Central memory CD8-positive, alpha-beta T cell (primary cell): ENCODE measurements at regions not wholly inside any gene's neighbourhood (a gene's known extent, or its start where the extent isn't known, plus 50 kb on each side); places are given as distances from the start of the nearest gene placed in this dataset.
"Not testable (repeated sequence)": the region's sequence is repeated elsewhere in the genome, so short reads cannot be mapped to it uniquely, and the experiment has no call there.

ENCODE experiments used
- ATAC-seq: fragments of 150-1000 bp; cut with Tn5 transposase; replicated peaks from 2 replicates; pipeline ENCODE4 v1.10.0; 2022; ENCODE audit warnings: mild to moderate bottlenecking, moderate FRiP score, moderate number of reproducible peaks; ENCODE audit not compliant: poor library complexity, severe bottlenecking; ENCODE audit errors: extremely low read depth
- DNase-seq, 2 donors: peaks; one replicate each; pipeline ENCODE4 v3.0.0; 2021; ENCODE audit warnings: low spot score in 2 of 2
- H3K27ac Mint-ChIP-seq: one replicate; pipeline ENCODE4 v1.8.0; 2022; ENCODE audit warnings: low read depth, mild to moderate bottlenecking, moderate library complexity, mixed read lengths
- H3K27me3 Mint-ChIP-seq: one replicate; pipeline ENCODE4 v1.8.0; 2022; ENCODE audit warnings: mixed read lengths
- H3K36me3 Mint-ChIP-seq: one replicate; pipeline ENCODE4 v1.8.0; 2022; ENCODE audit warnings: mild to moderate bottlenecking, moderate library complexity, mixed read lengths; ENCODE audit not compliant: insufficient read depth
- H3K4me1 Mint-ChIP-seq: one replicate; pipeline ENCODE4 v1.8.0; 2022; ENCODE audit warnings: mixed read lengths
- H3K4me3 Mint-ChIP-seq: one replicate; pipeline ENCODE4 v1.8.0; 2022; ENCODE audit warnings: mild to moderate bottlenecking, moderate library complexity, mixed read lengths
- H3K9me3 Mint-ChIP-seq: one replicate; pipeline ENCODE4 v1.8.0; 2022; ENCODE audit warnings: mixed read lengths

- DNase-seq (no peak), ATAC-seq (no peak)
- Mint-ChIP-seq H3K36me3 (no peaks in the 10 kb centered on the region), H3K4me3 (no peak overlapping the region), H3K27ac (no peak overlapping the region), H3K27me3 (no peaks in the 10 kb centered on the region), H3K9me3 (no peaks in the 10 kb centered on the region), H3K4me1 (no peaks in the 10 kb centered on the region)
Measured at GRCh38 chr13:66087269-66087710, 1142.8 kb downstream of the PCDH9 start.

DNA sequence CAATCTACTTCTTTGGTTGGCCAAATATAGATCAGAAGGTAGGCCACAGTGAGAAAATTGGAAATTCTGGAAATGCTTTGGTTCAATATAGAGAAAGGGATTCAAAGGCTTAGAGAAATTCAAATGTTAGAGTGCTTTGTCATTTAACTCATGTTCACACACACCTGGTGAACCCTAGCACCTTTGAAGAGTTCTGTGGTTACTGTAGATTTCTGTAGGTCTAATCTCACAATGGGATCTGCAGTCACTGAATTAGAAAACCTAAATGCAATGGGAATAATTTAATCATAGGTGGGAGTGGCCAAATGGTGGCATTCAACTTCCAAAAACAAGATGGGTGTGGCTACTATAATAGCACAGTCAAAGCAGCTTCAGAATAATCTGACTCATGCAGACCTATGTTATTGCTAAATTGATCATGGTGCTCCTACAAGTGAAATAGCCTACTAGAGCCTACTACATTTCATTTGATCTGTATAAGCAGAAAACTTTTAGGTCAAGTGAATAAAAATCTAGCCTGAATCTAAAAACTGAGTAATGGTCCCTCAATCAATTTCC lies 1152.9 kb downstream of the PCDH9 start:
- Mint-ChIP-seq H3K9me3 (peaks cover 17% of the 10 kb centered on the region), H3K27me3 (no peaks in the 10 kb centered on the region), H3K4me1 (no peaks in the 10 kb centered on the region), H3K36me3 (no peaks in the 10 kb centered on the region), H3K4me3 (no peak overlapping the region), H3K27ac (no peak overlapping the region)
- no peak for DNase-seq
- no peak for ATAC-seq

DNA sequence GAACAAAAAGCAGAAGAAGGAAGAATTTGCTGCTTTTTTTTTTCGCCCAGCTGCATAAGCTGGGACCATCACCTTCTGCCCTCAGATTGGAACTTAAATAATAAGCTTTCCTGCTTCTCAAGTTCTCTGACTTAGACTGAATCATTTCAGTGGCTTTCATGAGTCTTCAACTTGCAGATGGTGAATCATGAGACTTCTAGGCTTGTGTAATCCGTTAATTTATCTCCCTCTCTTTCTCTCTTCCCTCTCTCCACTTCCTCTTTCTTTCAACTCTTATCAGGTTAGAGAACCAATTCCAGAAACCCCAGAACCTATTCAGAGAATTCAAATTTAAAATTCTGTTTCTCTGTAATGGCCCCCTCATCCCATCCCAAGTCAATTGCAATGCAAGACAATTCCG lies 1153.7 kb downstream of the PCDH9 start:
- Mint-ChIP-seq H3K4me3 (no peak overlapping the region), H3K27me3 (no peaks in the 10 kb centered on the region), H3K4me1 (no peaks in the 10 kb centered on the region), H3K36me3 (no peaks in the 10 kb centered on the region), H3K27ac (no peak overlapping the region), H3K9me3 (peaks cover 17% of the 10 kb centered on the region)
- DNase-seq (no peak), ATAC-seq (no peak)

DNA sequence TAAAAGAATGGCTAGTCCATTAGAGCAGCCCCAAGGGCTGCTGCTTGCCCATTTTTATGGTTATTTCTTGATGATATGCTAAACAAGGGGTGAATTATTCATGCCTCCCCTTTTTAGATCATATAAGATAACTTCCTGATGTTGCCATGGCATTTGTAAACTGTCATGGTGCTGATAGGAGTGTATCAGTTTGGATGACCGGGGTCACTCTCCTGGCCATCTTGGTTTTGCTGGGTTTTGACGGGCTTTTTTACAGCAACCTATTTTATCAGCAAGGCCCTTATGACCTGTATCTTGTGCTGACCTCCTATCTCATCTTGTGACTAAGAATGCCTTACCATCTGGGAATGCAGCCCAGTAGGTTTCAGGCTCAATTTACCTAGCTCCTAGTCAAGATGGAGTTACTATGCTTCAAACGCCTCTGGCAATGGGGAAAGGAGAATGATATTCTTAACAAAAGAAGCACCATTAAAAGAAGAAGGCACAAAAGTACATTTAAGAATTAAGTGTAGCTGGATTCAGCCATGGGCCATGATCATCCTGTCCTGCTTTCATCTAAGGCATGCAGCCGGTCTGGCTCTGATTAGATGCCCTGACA lies 1156.0 kb downstream of the PCDH9 start:
- H3K27ac Mint-ChIP-seq, result no peak overlapping the region
- no peak for DNase-seq
- ATAC-seq, result no peak
- H3K4me3 Mint-ChIP-seq, result no peak overlapping the region
- H3K36me3 Mint-ChIP-seq, result no peaks in the 10 kb centered on the region
- peaks cover 18% of the 10 kb centered on the region for H3K9me3 Mint-ChIP-seq
- no peaks in the 10 kb centered on the region for H3K27me3 Mint-ChIP-seq
- no peaks in the 10 kb centered on the region for H3K4me1 Mint-ChIP-seq

GRCh38 chr13:66072097-66072496 lies 1158.0 kb downstream of the PCDH9 start:
- not testable (repeated sequence) for ATAC-seq, H3K27me3 Mint-ChIP-seq, H3K36me3 Mint-ChIP-seq, DNase-seq, H3K4me3 Mint-ChIP-seq, H3K4me1 Mint-ChIP-seq, H3K27ac Mint-ChIP-seq
- H3K9me3 Mint-ChIP-seq, result peaks cover 18% of the 10 kb centered on the region

- H3K9me3 Mint-ChIP-seq, result peaks cover 15% of the 10 kb centered on the region
- no peak overlapping the region for H3K4me3 Mint-ChIP-seq
- H3K36me3 Mint-ChIP-seq, result no peaks in the 10 kb centered on the region
- no peak overlapping the region for H3K27ac Mint-ChIP-seq
- no peak for ATAC-seq
- H3K27me3 Mint-ChIP-seq, result no peaks in the 10 kb centered on the region
- DNase-seq, result no peak
- no peaks in the 10 kb centered on the region for H3K4me1 Mint-ChIP-seq
Measured at GRCh38 chr13:66071608-66072007, 1158.5 kb downstream of the PCDH9 start.

- H3K27ac Mint-ChIP-seq, result no peak overlapping the region
- no peaks in the 10 kb centered on the region for H3K36me3 Mint-ChIP-seq
- peaks cover 11% of the 10 kb centered on the region for H3K9me3 Mint-ChIP-seq
- no peaks in the 10 kb centered on the region for H3K4me1 Mint-ChIP-seq
- H3K4me3 Mint-ChIP-seq, result no peak overlapping the region
- no peak for ATAC-seq
- no peaks in the 10 kb centered on the region for H3K27me3 Mint-ChIP-seq
- DNase-seq, result no peak
Measured at GRCh38 chr13:66071029-66071428, 1159.1 kb downstream of the PCDH9 start.

DNA sequence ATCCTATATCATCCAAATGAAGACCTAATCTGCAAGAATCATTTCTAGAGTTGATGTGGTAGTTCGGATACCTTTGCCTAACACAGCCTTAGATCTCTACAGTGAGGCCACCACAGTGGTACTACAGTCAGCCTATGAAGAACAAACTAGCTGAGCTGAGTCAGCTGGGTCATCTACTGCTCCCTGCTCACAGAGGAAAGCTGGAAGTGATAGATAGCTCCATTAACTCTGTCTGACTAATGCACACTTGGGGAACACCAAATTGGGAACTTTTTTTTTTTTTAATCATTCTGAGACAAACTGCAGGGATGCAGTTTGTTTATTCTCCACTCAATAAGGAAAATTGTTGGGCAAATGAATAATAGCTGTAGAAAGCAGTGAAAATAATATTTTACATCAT lies 1160.6 kb downstream of the PCDH9 start:
- Mint-ChIP-seq H3K36me3 (no peaks in the 10 kb centered on the region), H3K27ac (no peak overlapping the region), H3K4me1 (no peaks in the 10 kb centered on the region), H3K9me3 (peaks cover 11% of the 10 kb centered on the region), H3K27me3 (no peaks in the 10 kb centered on the region), H3K4me3 (no peak overlapping the region)
- ATAC-seq, result no peak
- no peak for DNase-seq

- no peak for DNase-seq
- H3K4me3 Mint-ChIP-seq, result no peak overlapping the region
- H3K27me3 Mint-ChIP-seq, result no peaks in the 10 kb centered on the region
- ATAC-seq, result no peak
- no peak overlapping the region for H3K27ac Mint-ChIP-seq
- no peaks in the 10 kb centered on the region for H3K4me1 Mint-ChIP-seq
- peaks cover 9% of the 10 kb centered on the region for H3K9me3 Mint-ChIP-seq
- no peaks in the 10 kb centered on the region for H3K36me3 Mint-ChIP-seq
Measured at GRCh38 chr13:66068683-66069082, 1161.5 kb downstream of the PCDH9 start.

GRCh38 chr13:66048888-66049287 lies 1181.2 kb downstream of the PCDH9 start:
- no peak overlapping the region for H3K4me3 Mint-ChIP-seq
- no peak overlapping the region for H3K27ac Mint-ChIP-seq
- H3K9me3 Mint-ChIP-seq, result peaks cover 34% of the 10 kb centered on the region
- DNase-seq (no peak), ATAC-seq (no peak)
- no peaks in the 10 kb centered on the region for H3K4me1 Mint-ChIP-seq
- no peaks in the 10 kb centered on the region for H3K27me3 Mint-ChIP-seq
- no peaks in the 10 kb centered on the region for H3K36me3 Mint-ChIP-seq

- no peak for DNase-seq
- H3K27me3 Mint-ChIP-seq, result no peaks in the 10 kb centered on the region
- no peak for ATAC-seq
Measured at GRCh38 chr13:66040506-66040905, 1189.6 kb downstream of the PCDH9 start.

DNA sequence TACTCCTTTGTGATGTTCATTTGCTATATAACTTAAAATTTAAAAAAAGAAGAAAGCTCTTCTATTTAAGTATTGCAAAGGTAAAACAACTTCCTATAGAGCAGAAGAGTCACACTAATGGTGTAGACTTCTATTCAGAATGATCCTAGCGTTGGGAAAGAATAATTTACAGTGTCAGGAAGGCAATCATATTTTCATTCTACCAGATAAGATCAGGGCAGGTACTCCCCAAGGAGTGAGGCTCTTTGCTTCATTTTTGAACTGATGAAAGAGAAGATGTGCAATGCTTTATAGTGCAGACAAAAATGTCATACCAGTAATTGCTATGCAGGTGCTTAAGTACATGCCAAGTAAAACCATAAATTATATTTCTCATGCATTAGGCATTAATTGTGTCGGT lies 1193.0 kb downstream of the PCDH9 start:
- Mint-ChIP-seq H3K4me3 (no peak overlapping the region), H3K9me3 (peaks cover 13% of the 10 kb centered on the region), H3K36me3 (no peaks in the 10 kb centered on the region), H3K27me3 (no peaks in the 10 kb centered on the region), H3K4me1 (no peaks in the 10 kb centered on the region), H3K27ac (no peak overlapping the region)
- ATAC-seq, result no peak
- no peak for DNase-seq

More at GRCh38 chr13:66040506-66040905, 1189.6 kb downstream of the PCDH9 start:
- no peak overlapping the region for H3K4me3 Mint-ChIP-seq
- H3K36me3 Mint-ChIP-seq, result no peaks in the 10 kb centered on the region
- H3K4me1 Mint-ChIP-seq, result no peaks in the 10 kb centered on the region
- H3K9me3 Mint-ChIP-seq, result peaks cover 7% of the 10 kb centered on the region
- no peak overlapping the region for H3K27ac Mint-ChIP-seq

GRCh38 chr13:66036636-66037035 lies 1193.5 kb downstream of the PCDH9 start:
- no peaks in the 10 kb centered on the region for H3K27me3 Mint-ChIP-seq
- ATAC-seq, result no peak
- H3K4me3 Mint-ChIP-seq, result no peak overlapping the region
- no peak overlapping the region for H3K27ac Mint-ChIP-seq
- peaks cover 13% of the 10 kb centered on the region for H3K9me3 Mint-ChIP-seq
- no peak for DNase-seq
- no peaks in the 10 kb centered on the region for H3K4me1 Mint-ChIP-seq
- no peaks in the 10 kb centered on the region for H3K36me3 Mint-ChIP-seq
